ENCODE measurements at regions not wholly inside any gene's neighbourhood (a gene's known extent, or its start where the extent isn't known, plus 50 kb on each side); places are given as distances from the start of the nearest gene placed in this dataset.

DNA sequence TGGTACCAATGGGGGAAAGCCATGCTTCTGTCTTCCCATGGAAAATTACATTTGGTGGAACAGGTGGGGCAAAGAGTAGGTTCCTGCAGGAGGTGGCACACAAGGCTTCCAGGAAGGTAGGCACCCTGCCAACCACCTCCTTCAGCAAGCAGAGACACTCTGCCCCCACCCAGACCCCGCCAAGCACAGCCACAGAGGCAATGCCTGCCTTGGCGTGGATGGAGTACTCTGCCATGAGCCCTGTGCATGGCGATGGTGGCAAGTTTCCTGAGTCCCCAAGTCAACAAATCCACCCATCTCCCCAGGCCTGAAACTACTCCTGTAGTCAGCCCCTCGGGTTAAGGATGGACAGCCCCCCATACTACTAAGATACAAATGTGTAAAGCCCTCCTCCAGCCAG, 119.2 kb upstream of the GNAO1 start:
- ChIA-PET POLR2A (no interaction called here), SMC1A (ENCODE audit: uncharacterized antibody, unreplicated experiment) (no interaction called here), RAD21 (ENCODE audit: unreplicated experiment) (no interaction called here), CTCF (no interaction called here)
- no peaks in the 10 kb centered on the region for H3K4me1 ChIP-seq (ENCODE audit: control insufficient read depth, insufficient read depth, low read length)
- no peaks in the 10 kb centered on the region for H3K9me3 ChIP-seq (replicated peaks; ENCODE audit: control insufficient read depth, insufficient read depth, low read length)
- H3K9ac ChIP-seq (ENCODE audit: control insufficient read depth, insufficient read depth, low read length) = no peak overlapping the region
- intact Hi-C loops (cut with micrococcal nuclease; ENCODE audit: unreplicated experiment) = no loop called here
- no peak overlapping the region for H3K4me3 ChIP-seq
- H3K36me3 ChIP-seq (ENCODE audit: control insufficient read depth in 2 of 2, insufficient read depth in 2 of 2, low read length in 1 of 2) = no peaks in the 10 kb centered on the region
- DNase-seq (ENCODE audit: low read depth, low spot score) = no peak
- FAIRE-seq = no peak
- no peak overlapping the region for H3K27ac ChIP-seq (ENCODE audit: control insufficient read depth, insufficient read depth)
- no peaks in the 10 kb centered on the region for H4K20me1 ChIP-seq (ENCODE audit: control insufficient read depth, insufficient read depth)
- TF ChIP-seq, protein P1, sequence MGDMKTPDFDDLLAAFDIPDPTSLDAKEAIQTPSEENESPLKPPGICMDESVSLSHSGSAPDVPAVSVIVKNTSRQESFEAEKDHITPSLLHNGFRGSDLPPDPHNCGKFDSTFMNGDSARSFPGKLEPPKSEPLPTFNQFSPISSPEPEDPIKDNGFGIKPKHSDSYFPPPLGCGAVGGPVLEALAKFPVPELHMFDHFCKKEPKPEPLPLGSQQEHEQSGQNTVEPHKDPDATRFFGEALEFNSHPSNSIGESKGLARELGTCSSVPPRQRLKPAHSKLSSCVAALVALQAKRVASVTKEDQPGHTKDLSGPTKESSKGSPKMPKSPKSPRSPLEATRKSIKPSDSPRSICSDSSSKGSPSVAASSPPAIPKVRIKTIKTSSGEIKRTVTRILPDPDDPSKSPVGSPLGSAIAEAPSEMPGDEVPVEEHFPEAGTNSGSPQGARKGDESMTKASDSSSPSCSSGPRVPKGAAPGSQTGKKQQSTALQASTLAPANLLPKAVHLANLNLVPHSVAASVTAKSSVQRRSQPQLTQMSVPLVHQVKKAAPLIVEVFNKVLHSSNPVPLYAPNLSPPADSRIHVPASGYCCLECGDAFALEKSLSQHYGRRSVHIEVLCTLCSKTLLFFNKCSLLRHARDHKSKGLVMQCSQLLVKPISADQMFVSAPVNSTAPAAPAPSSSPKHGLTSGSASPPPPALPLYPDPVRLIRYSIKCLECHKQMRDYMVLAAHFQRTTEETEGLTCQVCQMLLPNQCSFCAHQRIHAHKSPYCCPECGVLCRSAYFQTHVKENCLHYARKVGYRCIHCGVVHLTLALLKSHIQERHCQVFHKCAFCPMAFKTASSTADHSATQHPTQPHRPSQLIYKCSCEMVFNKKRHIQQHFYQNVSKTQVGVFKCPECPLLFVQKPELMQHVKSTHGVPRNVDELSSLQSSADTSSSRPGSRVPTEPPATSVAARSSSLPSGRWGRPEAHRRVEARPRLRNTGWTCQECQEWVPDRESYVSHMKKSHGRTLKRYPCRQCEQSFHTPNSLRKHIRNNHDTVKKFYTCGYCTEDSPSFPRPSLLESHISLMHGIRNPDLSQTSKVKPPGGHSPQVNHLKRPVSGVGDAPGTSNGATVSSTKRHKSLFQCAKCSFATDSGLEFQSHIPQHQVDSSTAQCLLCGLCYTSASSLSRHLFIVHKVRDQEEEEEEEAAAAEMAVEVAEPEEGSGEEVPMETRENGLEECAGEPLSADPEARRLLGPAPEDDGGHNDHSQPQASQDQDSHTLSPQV (IDR thresholded peaks at IDR 0.05) = no peak
- TF ChIP-seq MEF2A (IDR thresholded peaks at IDR 0.05; ENCODE audit: insufficient read depth, low read depth, low read length) = no peak
- TF ChIP-seq ZBED1 (IDR thresholded peaks at IDR 0.05; ENCODE audit: borderline replicate concordance) = no peak
- no peak for TF ChIP-seq KLF5 (IDR thresholded peaks at IDR 0.05; ENCODE audit: partially characterized antibody)
- TF ChIP-seq BHLHE40 (IDR thresholded peaks at IDR 0.05; ENCODE audit: borderline replicate concordance in 1 of 2, low read depth in 2 of 2, low read length in 1 of 2) = no peak
- no peak for TF ChIP-seq RUNX3 (IDR thresholded peaks at IDR 0.05; ENCODE audit: low read length)
- no peak for TF ChIP-seq BCL11A (IDR thresholded peaks at IDR 0.05; ENCODE audit: low read depth, low read length)
- TF ChIP-seq FOXK2 (IDR thresholded peaks at IDR 0.05) = no peak
- TF ChIP-seq SMAD1 (IDR thresholded peaks at IDR 0.05; ENCODE audit: low read depth, partially characterized antibody) = no peak
- no peak for TF ChIP-seq PML (IDR thresholded peaks at IDR 0.05; ENCODE audit: low read length)
- no peak for ATAC-seq
- 23% methylated on average over 4 of the region's 4 CpGs for WGBS (ENCODE audit: insufficient coverage, insufficient replicate concordance, low lambda C conversion rate, missing lambda C conversion rate)
- H3K4me2 ChIP-seq (ENCODE audit: control insufficient read depth, insufficient read depth) = no peak overlapping the region
- no peaks in the 10 kb centered on the region; a peak in 1 of 4 replicates for H3K27me3 ChIP-seq (replicated peaks in 1 of 2; ENCODE audit: control insufficient read depth in 2 of 2, insufficient read depth in 2 of 2, low read length in 1 of 2)
- H3K79me2 ChIP-seq (ENCODE audit: control insufficient read depth, insufficient read depth, low read length) = no peaks in the 10 kb centered on the region
- in situ Hi-C loops (cut with MboI) = no loop called here
- no peak overlapping the region for H2AFZ ChIP-seq (ENCODE audit: control insufficient read depth, low read depth, low read length)
- no TSS peak for BruUV-seq (replicated peaks)

Data from GM12878 (cell line).